NCI-H1694 treated with DMSO at 0.1 percent for 48 hours (cell line): ENCODE measurements at regions not wholly inside any gene's neighbourhood (a gene's known extent, or its start where the extent isn't known, plus 50 kb on each side); places are given as distances from the start of the nearest gene placed in this dataset.
"Not testable (repeated sequence)": the region's sequence is repeated elsewhere in the genome, so short reads cannot be mapped to it uniquely, and the experiment has no call there.

ENCODE experiments used
- DNase-seq: peaks from one replicate; lab custom pipeline; 2025; lab: John Stamatoyannopoulos, UW

GRCh38 chr1:184183919-184184318, 132.4 kb downstream of the TSEN15 start:
- no peak for DNase-seq

GRCh38 chr1:184184614-184185013, 133.1 kb downstream of the TSEN15 start:
- DNase-seq = not testable (repeated sequence)

GRCh38 chr1:184185347-184185746, 133.8 kb downstream of the TSEN15 start:
- DNase-seq = no peak

GRCh38 chr1:184186167-184186566, 134.6 kb downstream of the TSEN15 start:
- no peak for DNase-seq

GRCh38 chr1:184187097-184187496, 135.6 kb downstream of the TSEN15 start:
- DNase-seq = no peak

- no peak for DNase-seq
Measured at GRCh38 chr1:184188037-184188436, 136.5 kb downstream of the TSEN15 start.

- DNase-seq = peak; percentile 76
Measured at GRCh38 chr1:184189361-184189760, 137.8 kb downstream of the TSEN15 start.

- DNase-seq = no peak
Measured at GRCh38 chr1:184190616-184191015, 139.1 kb downstream of the TSEN15 start.

- DNase-seq = peak; percentile 30
Measured at GRCh38 chr1:184191181-184191621, 139.7 kb downstream of the TSEN15 start.

GRCh38 chr1:184192796-184193195, 141.3 kb downstream of the TSEN15 start:
- no peak for DNase-seq

GRCh38 chr1:184193451-184193850, 141.9 kb downstream of the TSEN15 start:
- DNase-seq = no peak

- no peak for DNase-seq
Measured at GRCh38 chr1:184194236-184194635, 142.7 kb downstream of the TSEN15 start.

GRCh38 chr1:184195722-184196121, 144.2 kb downstream of the TSEN15 start:
- not testable (repeated sequence) for DNase-seq

GRCh38 chr1:184197831-184198230, 146.3 kb downstream of the TSEN15 start:
- no peak for DNase-seq

GRCh38 chr1:184199036-184199435, 147.5 kb downstream of the TSEN15 start:
- no peak for DNase-seq

- peak; percentile 12 for DNase-seq
Measured at GRCh38 chr1:184199438-184200085, 148.0 kb downstream of the TSEN15 start.

GRCh38 chr1:184208622-184209021, 157.1 kb downstream of the TSEN15 start:
- DNase-seq = no peak

- DNase-seq = peak; percentile 80
Measured at GRCh38 chr1:184210031-184210430, 158.5 kb downstream of the TSEN15 start.

GRCh38 chr1:184210862-184211261, 159.3 kb downstream of the TSEN15 start:
- peak; percentile 84 for DNase-seq

- DNase-seq = no peak
Measured at GRCh38 chr1:184212649-184213314, 161.3 kb downstream of the TSEN15 start.

- DNase-seq = no peak
Measured at GRCh38 chr1:184214128-184214527, 162.6 kb downstream of the TSEN15 start.

- DNase-seq = no peak
Measured at GRCh38 chr1:184215274-184215925, 163.9 kb downstream of the TSEN15 start.

GRCh38 chr1:184218458-184219075, 167.0 kb downstream of the TSEN15 start:
- DNase-seq = no peak
